Hematopoietic multipotent progenitor cell (in vitro differentiated cells): ENCODE measurements at regions not wholly inside any gene's neighbourhood (a gene's known extent, or its start where the extent isn't known, plus 50 kb on each side); places are given as distances from the start of the nearest gene placed in this dataset.
A peak's percentile ranks its signal among the peaks of the same experiment; 100 is the strongest.

Experiments
- DNase-seq, 3 donors: peaks; one replicate each; pipeline ENCODE4 v3.0.0-alpha.2; 2011 to 2015; ENCODE audit warnings: low read depth in 2 of 3, low spot score in 2 of 3

DNA sequence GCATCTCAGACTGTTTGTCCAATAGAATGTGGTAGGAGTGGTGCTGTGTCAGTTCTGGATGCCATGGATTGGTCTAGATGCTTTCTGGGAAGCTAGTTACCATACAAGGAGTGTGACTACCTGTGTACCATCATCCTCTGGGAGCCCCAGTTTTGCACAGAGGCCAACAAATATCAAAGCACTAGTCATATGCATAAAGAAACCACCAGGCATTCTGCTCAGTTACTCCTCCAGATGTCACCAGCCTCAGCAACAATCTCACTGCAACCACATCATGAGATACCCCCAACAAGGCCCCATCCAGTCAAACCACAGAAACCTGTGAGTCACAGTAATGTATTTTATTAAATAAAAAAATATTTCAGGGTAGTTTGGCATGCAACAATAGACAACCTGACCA is 435.8 kb upstream of the CPEB2 start:
- DNase-seq: peak in 1 of 3 donors; percentile 26

DNA sequence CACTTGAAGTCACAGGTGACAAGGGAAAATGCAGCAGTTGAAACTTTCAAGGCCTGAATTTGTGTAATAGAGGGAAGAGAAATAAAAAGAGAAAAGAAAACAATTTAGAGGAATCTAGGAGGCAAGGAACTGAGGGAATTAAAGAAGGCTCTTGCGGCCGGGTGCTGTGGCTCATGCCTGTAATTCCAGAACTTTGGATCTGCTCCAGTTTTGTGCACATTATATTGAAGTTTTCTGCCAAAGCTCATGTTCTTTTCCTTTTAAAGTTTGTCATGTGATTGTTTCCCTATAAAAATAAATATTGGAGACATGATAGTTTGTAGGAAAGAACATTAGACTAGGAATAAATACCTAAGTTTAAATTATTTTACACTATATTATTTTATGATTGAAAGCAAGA is 433.9 kb upstream of the CPEB2 start:
- no peak for DNase-seq

DNA sequence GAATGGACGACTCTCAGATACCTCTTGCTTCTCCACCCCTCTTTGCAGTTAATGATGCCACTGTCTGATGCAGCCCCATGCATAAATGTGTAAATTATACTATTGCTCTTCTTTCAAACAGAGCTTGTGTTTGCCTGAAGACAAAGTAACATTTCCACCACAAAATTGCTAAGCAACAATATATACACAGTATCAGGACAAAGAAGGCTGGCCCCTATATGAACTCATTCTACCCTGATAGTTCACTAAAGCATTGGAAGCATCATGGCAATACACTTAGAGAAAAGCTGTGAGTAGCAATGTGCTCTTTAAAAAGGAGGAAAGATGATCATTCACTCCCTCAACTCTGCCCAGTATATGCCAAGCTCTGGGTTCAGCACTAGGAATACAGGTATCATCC is 427.0 kb upstream of the CPEB2 start:
- DNase-seq: no peak

DNA sequence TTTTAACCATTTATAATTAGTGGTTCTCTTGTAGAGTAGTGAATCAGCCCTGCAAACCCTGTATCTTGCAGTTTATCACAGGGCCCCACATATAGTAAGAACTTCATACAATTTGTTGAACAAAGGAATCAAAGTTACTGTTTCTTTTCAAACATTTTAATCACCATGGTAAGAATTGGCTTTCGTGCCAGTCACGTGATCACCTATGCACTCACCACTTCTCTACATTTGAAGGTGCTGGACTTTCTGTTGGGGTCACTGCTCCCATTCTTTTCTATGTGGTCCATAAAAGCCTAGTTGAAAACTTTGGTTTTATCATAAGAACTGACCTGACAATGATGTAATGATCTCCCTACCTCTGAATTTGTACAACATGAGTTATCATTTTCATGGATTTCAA is 426.4 kb upstream of the CPEB2 start:
- no peak for DNase-seq

DNA sequence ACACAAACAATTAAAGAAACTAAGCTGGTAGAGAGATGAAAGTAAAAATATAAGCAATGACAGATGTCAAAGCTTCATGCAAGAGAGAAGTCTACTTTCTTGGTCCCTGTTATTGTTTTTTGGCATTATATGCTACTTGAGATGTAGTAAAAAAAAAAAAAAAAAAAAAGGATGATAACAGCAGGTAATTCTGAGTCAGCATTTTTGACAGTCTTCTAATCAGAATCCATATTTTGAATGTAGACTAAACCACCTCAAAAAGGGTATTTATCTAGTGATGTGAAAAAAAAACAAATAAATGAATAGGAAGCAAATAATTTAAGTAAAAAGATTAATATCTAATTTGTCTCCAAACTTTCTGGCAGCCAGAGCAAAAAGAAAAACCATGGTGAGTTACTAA is 422.2 kb upstream of the CPEB2 start:
- DNase-seq: no peak

DNA sequence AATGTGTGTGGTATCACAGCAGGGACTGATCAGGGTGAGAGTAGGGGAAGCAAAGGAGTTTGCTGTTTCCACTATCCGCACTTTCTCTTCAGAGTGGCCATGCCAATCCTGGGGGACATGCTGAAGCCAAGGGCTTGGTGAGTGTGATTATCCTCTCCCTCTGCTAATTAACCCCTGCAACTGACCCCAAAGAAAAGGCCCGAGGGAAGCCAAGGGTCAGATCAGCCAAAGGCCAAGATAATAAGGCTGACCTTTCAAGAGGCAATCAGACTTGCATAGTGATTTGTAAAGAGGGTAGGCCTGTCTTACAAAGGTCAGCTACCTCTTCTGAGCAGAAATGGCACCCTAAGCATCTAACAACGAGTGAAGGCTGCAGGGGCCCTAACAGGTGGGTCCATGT is 420.5 kb upstream of the CPEB2 start:
- DNase-seq: no peak

DNA sequence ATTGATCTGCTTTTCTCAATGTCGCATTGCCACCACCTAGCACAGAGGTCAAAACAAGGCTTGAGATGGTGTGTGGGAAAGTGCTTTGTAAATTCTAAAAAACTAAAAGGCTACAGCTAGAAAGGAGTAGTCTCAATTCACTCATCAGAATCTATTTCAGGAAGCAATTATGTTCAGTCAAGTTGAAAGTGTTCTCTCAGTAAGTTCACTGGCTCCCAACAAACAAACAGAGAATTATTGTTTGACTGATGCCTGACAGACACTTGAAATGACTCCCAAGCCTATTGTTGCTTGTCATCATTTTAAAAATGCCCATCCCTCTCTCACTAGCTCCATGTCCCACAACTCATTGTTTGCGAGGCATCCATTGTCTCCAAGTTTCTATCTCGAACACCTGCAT is 419.6 kb upstream of the CPEB2 start:
- no peak for DNase-seq

DNA sequence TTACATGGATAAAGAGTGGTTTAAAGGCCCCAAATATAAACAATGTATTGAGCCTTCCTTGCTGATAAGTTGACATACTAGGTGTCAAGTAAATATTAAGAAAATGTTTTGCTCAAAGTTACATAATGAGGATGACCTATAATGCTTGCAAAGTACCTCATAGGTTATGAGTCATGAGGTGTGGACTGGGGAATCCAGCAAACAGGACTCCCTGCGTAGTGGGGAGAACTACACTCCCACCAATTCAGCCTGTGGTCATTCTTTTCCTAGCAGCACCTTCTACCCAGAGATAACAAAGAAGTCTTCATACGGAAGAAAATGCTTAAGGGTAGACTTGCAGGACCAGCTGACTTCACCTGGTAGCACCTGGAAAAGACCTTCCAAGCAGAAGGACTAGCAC is 418.9 kb upstream of the CPEB2 start:
- DNase-seq: no peak

DNA sequence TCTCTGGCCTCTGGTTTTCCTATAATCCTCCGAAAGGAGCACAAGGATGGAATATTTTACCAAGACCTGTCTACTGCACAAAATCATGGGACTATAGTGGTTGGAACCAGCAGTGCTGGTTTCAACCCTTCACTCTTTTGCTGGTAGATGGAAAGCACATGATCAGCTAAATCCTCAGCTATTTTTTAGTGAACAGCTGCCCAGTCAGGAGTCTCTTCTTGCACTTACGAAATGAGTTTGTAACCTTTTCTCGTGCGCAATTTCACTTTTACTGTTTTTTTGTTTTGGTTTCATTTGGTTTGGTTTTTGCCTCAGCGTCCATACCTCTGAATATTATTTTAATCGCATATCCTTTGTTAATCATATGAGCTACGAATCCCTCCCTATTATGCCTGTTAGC is 418.5 kb upstream of the CPEB2 start:
- no peak for DNase-seq

DNA sequence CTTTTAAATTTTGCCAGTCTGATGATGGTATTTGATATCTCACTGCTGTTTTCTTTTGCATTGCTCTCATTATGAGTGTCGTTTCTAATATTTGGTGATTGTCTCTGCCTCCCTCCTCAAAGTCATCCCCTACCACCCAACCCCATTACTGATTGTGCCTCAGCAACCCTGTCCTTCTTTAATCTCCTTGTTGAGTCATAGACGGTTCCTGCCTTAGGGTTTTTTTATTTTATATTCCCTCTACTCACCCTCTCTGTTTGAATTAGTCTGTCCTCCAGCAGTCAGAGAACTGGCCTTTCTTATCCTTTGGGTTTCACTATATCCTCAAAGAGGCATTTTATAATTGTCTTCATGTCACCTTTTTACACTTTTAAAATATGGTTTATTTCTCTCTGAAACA is 409.3 kb upstream of the CPEB2 start:
- no peak for DNase-seq

DNA sequence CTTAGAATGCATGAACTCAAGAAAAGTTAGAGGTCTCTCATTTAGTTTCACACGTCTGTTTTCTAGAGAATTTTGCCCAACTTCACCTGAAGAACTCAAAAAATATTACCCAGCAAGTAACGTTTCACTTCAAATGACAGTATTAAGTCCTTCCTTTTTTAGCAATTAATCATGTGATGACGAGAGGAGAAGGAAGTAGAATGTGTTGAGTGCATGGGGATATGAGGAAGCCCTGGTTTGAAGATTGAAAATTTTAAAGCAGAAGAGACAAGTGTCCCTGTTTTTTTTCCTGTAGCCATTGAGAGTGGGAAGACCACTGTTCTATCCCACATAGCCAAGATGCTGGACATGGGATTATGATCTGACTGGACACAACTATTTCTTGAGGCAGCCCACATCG is 406.3 kb upstream of the CPEB2 start:
- no peak for DNase-seq

DNA sequence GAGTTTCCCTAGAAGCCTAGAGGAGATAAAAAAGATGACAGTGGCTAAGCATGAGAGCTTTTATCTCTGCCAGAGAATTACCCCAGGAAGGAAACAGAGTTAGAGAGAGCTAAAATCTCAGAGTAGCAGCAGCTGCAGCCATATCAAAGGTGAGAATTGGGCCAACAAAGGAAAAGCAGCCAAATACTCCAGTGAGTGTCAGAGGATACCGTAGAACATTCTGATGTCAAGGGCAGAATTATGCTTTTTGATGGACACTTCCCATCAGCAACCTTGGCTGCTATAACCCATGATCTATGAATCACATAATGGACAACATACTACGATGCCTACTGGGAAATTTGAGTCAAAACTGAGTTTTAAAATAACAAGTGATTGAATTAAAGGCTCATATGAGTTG is 405.8 kb upstream of the CPEB2 start:
- DNase-seq: no peak

DNA sequence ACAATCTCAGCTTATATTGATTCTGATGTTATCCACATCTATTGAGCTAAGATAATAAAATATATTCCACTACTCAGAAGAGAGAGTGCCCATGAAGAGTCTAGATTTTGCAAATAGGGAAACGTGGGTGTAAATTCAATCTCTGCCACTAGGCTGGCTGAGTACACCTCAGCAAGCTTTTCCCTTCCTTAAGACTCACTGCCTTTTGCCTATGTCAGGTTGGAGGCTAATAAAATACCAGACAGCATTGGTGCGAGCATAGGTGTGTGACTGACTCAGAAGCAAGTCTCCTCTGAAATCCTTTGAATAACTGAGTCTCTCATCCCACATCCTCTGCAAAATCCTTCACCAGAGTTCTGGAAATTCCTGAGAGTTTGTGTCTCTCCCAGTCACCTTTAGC is 405.4 kb upstream of the CPEB2 start:
- no peak for DNase-seq

DNA sequence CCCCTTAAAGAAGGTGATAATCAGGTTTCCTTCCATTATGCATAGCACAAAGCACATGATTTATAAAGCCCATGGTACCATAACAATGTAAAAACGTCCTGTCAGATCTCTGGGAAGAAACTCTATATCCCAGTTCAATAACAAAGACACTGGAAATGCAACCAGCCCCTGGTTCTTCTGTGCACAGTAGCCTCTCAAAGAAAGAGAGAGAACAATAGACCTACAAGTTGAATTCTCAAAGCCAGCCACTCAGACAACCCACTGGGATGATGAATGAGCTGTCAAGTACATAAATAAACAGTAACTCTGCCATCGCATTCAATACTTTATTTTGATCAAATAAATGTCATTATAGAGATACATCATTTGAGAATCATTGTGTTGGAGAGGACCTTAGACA is 400.1 kb upstream of the CPEB2 start:
- no peak for DNase-seq

DNA sequence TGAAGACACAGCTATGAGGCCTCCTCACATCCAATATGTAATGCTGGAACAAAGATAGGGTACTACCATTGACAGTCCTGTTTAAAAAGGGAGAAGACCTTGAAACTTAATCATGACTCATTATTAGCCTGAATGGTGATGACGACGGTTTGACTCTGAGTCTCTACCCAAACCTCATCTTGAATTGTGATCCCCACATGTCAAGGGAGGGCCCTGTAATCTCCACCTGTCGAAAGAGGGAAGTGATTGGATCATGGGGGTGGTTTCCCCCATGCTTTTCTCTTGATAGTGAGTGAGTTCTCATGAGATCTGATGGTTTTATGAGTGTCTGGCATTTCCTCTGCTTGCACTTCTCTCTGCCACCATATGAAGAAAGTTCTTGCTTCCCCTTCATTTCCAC is 395.3 kb upstream of the CPEB2 start:
- no peak for DNase-seq

DNA sequence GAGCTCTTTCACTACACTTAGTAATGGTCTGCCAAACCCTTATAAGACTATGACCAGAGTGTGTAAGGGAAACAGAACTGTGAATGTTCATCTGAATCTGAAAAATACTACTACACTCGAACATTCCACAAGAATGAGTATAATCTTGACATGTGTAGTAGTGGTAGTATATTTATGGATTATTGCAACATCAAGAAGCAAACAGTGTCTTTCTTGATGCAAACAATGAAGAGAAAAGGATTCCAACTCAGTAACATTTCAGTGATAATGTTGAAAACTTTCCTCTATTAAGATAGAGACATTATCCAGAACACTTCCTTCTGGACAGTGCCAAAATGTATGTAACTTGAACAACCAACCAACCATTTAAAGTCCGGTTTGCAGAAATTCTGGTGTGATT is 394.7 kb upstream of the CPEB2 start:
- DNase-seq: no peak

DNA sequence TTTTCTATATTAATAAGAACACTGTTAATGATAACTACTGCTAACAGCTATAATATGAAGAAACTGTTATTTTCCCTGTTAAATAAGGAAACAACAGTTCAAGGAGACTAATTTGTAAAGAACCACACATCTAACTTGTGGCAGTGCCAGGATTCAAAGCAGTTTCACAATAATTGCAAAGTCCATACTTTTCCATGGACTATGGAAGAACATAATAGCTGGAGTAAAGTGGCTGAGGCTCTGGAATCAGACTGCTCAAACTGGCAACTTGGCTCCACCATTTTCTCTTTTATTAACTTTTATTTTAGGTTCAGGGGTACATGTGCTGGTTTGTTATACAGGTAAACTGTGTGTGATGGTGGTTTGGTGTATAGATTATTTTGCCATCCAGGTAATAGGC is 393.7 kb upstream of the CPEB2 start:
- no peak for DNase-seq

DNA sequence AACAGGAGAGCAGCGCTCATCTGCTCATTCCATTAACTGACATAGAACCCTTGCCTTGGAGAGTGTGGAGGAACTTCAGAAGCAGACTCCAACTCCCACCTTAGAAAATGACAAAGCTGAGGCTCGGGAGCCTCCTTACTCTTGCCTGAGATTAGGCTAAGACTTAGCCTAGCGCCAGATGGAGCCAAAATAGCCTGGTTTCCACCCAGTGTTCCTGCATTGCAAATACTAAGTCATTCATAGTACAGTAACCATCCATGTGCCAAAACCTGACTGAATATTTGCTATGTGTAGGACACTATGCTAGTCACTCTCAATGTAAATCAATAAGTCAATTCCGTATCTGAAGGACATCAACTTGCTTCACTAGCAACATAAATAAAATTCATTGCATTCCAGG is 387.4 kb upstream of the CPEB2 start:
- no peak for DNase-seq

DNA sequence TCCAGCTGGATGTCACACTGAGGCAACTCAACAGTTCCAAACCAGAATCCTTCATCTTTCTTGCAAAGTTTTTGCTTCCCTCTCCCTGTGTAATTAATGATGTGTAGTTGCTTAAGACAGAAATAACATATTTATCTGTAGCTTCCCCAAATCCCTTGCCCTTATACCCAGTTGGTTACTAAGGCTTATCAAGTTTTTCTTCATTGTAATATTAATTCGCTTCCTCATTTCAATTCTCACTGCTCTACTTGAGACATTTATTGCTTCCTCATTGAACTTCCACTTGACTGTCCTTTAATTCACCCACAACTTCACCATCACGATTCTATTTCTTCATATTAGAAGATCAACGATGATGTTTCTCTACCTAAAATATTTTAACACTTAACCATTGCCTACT is 386.6 kb upstream of the CPEB2 start:
- no peak for DNase-seq

DNA sequence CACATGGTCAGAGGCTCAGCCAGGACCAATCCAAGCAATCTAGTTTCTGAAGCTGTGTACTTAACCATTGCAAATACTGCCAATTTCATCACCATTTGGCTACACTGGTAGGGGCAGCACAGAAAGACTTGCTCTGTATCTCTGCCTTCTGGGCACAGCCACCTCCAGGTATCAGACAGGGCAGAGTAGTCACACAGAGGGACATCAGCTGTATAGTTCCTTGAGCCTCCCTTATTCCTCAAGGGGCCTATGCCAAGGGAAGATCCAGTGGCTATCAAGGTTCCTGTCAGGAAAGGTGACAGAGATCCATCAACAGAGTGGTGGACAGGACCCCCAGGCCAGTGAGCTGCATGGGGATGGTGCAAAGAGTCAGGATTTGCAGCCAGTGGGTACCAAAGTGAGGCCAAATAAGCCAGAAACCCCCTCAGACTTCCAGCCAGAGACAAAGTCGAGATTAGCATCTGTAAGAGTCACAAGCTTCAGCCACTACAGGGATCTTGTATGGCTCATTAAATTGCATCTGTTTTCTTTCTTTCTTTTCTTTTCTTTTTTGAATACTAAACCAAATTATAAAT is 381.6 kb upstream of the CPEB2 start:
- DNase-seq: no peak

DNA sequence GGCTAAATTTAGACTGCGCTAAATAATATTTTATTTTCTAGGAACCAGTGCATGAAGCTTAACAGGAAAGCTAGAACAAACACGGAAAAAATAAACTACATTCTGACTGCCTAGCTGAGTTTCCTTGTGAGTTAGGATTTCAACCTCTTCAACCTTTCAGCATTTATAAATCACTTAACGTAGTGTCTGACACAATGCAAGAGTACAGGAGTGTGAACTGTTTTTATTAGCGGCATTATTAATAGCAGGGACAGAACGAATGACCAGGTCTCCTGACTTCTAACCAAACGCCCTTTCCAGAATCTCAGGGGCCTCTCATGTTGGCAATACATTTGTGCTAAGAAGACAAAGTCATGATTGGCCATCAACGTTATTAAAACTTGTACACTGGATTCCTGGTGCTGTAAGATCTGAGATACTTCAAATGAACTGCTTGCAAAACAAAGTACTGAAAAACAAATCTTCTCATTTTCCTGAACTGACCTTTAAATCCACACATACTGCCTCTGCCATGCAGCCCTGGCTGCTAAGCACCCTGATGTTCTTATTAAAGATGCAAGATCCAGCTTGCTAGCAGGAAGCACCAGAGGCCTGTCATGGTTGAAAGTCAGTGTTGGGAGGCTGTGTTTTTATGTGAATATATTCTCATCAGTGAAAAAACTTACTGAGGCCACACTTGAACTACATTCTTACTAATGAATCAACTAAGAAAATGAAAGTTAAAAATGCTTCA is 380.4 kb upstream of the CPEB2 start:
- DNase-seq: no peak

DNA sequence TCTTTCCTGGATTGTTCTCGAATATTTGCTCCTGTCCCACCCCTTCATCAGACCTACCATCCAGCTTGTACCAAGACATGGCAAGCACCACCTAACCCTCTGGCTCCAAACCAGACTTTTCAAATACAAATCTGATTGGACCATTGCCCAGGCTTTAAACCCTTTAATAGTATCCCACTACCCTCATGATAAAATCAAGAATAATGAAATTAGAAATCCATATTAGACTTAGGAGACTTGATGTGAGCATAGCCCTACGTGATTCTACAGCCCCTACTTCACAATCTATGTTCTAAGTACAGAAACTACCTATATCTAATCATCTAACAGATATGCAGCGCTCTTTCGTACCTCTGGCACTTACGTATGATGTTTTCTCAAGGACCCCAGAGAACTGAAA is 375.2 kb upstream of the CPEB2 start:
- no peak for DNase-seq

DNA sequence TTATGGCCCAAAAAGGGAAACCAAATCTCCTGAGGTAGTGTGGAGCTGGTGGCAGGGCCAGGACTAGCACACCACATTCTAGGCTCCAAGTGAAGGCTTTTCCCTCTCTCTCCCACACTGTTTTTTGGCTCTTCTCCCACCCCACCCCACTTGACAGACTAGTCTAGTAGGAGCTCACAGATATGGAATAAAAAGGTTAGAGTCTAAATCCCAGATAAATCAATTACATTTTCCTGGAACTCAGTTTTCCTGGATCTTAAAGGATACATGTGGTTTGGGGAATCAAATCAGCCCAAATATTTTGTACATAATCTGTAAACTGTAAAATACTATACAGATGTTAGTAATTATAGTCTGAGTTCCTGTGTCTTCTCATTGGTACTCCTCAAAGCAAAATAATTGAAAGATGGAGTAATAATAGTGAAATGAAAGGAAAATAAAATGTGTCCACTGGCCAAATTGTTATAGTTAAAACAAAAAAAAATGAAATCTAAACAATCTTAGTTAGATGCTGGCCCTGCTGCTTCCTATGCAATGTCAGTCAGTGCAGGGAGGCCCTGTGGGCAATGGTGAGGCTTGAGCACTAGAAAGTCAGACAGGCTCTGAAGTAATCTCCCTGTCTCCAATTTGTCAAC is 370.4 kb upstream of the CPEB2 start:
- no peak for DNase-seq
